Astrocyte (in vitro differentiated cells and primary cell): ENCODE measurements at regions not wholly inside any gene's neighbourhood (a gene's known extent, or its start where the extent isn't known, plus 50 kb on each side); places are given as distances from the start of the nearest gene placed in this dataset.

Experiments used
- DNase-seq: peaks from one replicate; pipeline ENCODE4 v3.0.0-alpha.2; 2010; ENCODE audit warnings: low read depth
- FAIRE-seq: peaks from 2 replicates; lab custom pipeline; 2011; peaks lifted over from hg19 to GRCh38; lab: Jason Lieb, UNC
- H2AFZ ChIP-seq: 2 replicates; pipeline ENCODE4 v1.6.0; 2012; ENCODE audit warnings: low read depth, low read length, inconsistent platforms
- H3K27ac ChIP-seq: 2 replicates; pipeline ENCODE4 v1.5.1; 2011; ENCODE audit warnings: low read depth, low read length, inconsistent platforms
- H3K27me3 ChIP-seq: 2 replicates; pipeline ENCODE4 v1.6.0; 2011; ENCODE audit warnings: low read length, inconsistent platforms; ENCODE audit not compliant: insufficient read depth
- H3K36me3 ChIP-seq: 2 replicates; pipeline ENCODE4 v1.5.1; 2011; ENCODE audit warnings: low read length, inconsistent platforms; ENCODE audit not compliant: insufficient read depth
- H3K4me1 ChIP-seq: 2 replicates; pipeline ENCODE4 v1.5.1; 2011; ENCODE audit warnings: low read length, inconsistent platforms; ENCODE audit not compliant: insufficient read depth
- H3K4me2 ChIP-seq: 2 replicates; pipeline ENCODE4 v1.6.0; 2012; ENCODE audit warnings: low read length, inconsistent platforms
- H3K4me3 ChIP-seq: 2 replicates; pipeline ENCODE4 v1.5.1; 2011; ENCODE audit warnings: low read depth, mild to moderate bottlenecking, low read length, inconsistent platforms; ENCODE audit not compliant: insufficient read depth
- H3K79me2 ChIP-seq: 2 replicates; pipeline ENCODE4 v1.6.0; 2012; ENCODE audit warnings: mild to moderate bottlenecking, low read length, inconsistent platforms; ENCODE audit not compliant: insufficient read depth
- H3K9ac ChIP-seq: 2 replicates; pipeline ENCODE4 v1.6.0; 2012; ENCODE audit warnings: mild to moderate bottlenecking, low read length, inconsistent platforms
- H3K9me3 ChIP-seq: 2 replicates; pipeline ENCODE4 v1.5.1; 2012; ENCODE audit warnings: low read depth, mild to moderate bottlenecking, low read length, inconsistent platforms; ENCODE audit not compliant: insufficient read depth
- H4K20me1 ChIP-seq: 2 replicates; pipeline ENCODE4 v1.6.0; 2012; ENCODE audit warnings: low read length, inconsistent platforms; ENCODE audit not compliant: insufficient read depth
- H3K27ac Mint-ChIP-seq: one replicate; pipeline ENCODE4 v1.8.0; 2021; ENCODE audit warnings: mild to moderate bottlenecking, mixed read lengths; ENCODE audit not compliant: unreplicated experiment
- H3K27me3 Mint-ChIP-seq: one replicate; pipeline ENCODE4 v1.8.0; 2021; ENCODE audit warnings: low read depth, mixed read lengths; ENCODE audit not compliant: unreplicated experiment
- H3K36me3 Mint-ChIP-seq: one replicate; pipeline ENCODE4 v1.8.0; 2021; ENCODE audit warnings: low read depth, mixed read lengths; ENCODE audit not compliant: unreplicated experiment
- H3K4me1 Mint-ChIP-seq: one replicate; pipeline ENCODE4 v1.8.0; 2021; ENCODE audit warnings: low read depth, mixed read lengths; ENCODE audit not compliant: unreplicated experiment
- H3K4me3 Mint-ChIP-seq: one replicate; pipeline ENCODE4 v1.8.0; 2021; ENCODE audit warnings: mild to moderate bottlenecking, moderate library complexity, mixed read lengths; ENCODE audit not compliant: unreplicated experiment
- H3K9me3 Mint-ChIP-seq: one replicate; pipeline ENCODE4 v1.8.0; 2021; ENCODE audit warnings: mild to moderate bottlenecking, mixed read lengths; ENCODE audit not compliant: unreplicated experiment
- EZH2 ChIP-seq: IDR thresholded peaks from 2 replicates; pipeline ENCODE4 v1.6.1; 2012; ENCODE audit warnings: mild to moderate bottlenecking, low read length, inconsistent platforms; ENCODE audit not compliant: insufficient read depth
- TF ChIP-seq, protein P1 (sequence below): IDR thresholded peaks from 2 replicates; pipeline ENCODE4 v1.5.1; 2011; ENCODE audit warnings: low read depth, mild to moderate bottlenecking, inconsistent platforms, low read length, moderate library complexity; ENCODE audit not compliant: insufficient read depth

DNA sequence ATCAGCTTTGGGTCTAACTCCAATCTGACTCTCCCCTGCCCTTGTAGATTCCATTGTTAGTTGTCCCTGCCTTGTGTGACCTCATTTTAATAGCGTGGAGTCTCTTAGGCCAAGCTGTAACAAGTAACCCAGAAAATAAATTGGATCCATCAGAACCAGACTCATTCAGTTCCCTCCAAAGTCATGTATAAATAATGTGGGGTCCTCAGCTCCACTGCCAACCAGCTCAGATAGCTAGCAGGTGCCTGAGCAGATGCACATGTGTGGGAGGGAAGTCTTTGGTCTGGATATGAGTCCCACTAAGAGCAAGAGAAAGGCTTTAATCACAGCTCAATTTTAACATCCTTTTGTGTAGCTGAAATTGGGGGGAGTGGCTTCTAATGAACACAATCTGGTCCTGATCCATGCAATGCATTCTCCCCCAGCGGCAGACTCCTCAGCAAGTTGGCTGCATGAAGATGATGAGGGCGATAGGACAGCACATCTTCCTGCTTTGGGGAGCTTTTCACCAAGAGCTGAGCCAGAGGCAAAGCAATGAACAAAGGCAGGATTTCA, 151.6 kb downstream of the ABCC12 start:
- H3K9me3 Mint-ChIP-seq, result no peaks in the 10 kb centered on the region
- Histone ChIP-seq H3K36me3 (no peaks in the 10 kb centered on the region), H3K9me3 (no peaks in the 10 kb centered on the region), H3K27ac (no peak overlapping the region), H3K4me2 (no peak overlapping the region), H3K9ac (no peak overlapping the region), H4K20me1 (no peaks in the 10 kb centered on the region), H3K27me3 (no peaks in the 10 kb centered on the region), H3K79me2 (no peaks in the 10 kb centered on the region), H3K4me3 (no peak overlapping the region), H2AFZ (no peak overlapping the region), H3K4me1 (no peaks in the 10 kb centered on the region)
- no peaks in the 10 kb centered on the region for H3K4me1 Mint-ChIP-seq
- H3K27ac Mint-ChIP-seq, result no peak overlapping the region
- H3K27me3 Mint-ChIP-seq, result peaks cover 4% of the 10 kb centered on the region
- H3K4me3 Mint-ChIP-seq, result no peak overlapping the region
- TF ChIP-seq, protein P1, sequence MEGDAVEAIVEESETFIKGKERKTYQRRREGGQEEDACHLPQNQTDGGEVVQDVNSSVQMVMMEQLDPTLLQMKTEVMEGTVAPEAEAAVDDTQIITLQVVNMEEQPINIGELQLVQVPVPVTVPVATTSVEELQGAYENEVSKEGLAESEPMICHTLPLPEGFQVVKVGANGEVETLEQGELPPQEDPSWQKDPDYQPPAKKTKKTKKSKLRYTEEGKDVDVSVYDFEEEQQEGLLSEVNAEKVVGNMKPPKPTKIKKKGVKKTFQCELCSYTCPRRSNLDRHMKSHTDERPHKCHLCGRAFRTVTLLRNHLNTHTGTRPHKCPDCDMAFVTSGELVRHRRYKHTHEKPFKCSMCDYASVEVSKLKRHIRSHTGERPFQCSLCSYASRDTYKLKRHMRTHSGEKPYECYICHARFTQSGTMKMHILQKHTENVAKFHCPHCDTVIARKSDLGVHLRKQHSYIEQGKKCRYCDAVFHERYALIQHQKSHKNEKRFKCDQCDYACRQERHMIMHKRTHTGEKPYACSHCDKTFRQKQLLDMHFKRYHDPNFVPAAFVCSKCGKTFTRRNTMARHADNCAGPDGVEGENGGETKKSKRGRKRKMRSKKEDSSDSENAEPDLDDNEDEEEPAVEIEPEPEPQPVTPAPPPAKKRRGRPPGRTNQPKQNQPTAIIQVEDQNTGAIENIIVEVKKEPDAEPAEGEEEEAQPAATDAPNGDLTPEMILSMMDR, result no peak
- TF ChIP-seq EZH2, result no peak
- DNase-seq (no peak), FAIRE-seq (no peak)
- H3K36me3 Mint-ChIP-seq, result no peaks in the 10 kb centered on the region

DNA sequence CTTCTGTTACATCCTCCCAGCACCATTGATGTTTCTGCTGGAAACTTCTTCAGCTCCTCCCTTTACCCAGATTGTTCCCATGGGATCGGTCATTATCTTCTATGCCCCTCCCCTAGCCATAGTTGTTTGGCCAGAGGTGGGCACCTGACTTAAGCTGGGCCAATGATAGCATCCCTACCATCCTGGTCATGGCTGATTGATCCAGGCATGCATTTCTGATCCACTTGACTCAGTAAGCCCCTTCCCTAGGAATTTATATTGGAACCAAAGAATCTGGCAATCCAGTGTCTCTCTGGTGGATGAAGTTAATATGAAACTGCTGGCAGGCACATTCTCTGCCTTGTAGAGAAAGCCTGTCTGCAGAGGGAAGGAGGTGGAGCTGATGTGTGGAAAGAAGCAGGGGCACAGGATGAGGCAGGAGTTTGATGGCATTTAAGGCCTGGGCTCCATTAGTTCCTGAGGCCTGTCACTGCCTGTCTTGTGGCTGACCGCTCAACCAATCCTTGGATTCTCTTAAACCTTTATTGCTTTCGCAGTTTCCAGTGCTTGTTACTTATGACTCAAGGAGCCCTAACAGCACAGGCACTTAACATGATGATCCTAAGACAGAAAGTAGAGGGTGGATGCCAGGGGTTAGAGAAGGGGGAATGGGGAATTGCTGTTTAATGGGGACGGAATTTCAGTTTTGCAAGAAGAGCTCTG, 152.4 kb downstream of the ABCC12 start:
- Histone ChIP-seq H3K27ac (no peak overlapping the region), H3K36me3 (no peaks in the 10 kb centered on the region), H3K79me2 (no peaks in the 10 kb centered on the region), H3K27me3 (no peaks in the 10 kb centered on the region), H3K4me1 (no peaks in the 10 kb centered on the region), H3K9ac (no peak overlapping the region), H3K9me3 (no peaks in the 10 kb centered on the region), H3K4me2 (no peak overlapping the region), H4K20me1 (no peaks in the 10 kb centered on the region), H2AFZ (no peak overlapping the region), H3K4me3 (no peak overlapping the region)
- FAIRE-seq, result no peak
- Mint-ChIP-seq H3K4me3 (no peak overlapping the region), H3K27me3 (peaks cover 5% of the 10 kb centered on the region), H3K9me3 (no peaks in the 10 kb centered on the region), H3K27ac (no peak overlapping the region), H3K4me1 (no peaks in the 10 kb centered on the region), H3K36me3 (no peaks in the 10 kb centered on the region)
- DNase-seq, result no peak
- TF ChIP-seq EZH2, result no peak
- TF ChIP-seq, protein P1, result no peak

DNA sequence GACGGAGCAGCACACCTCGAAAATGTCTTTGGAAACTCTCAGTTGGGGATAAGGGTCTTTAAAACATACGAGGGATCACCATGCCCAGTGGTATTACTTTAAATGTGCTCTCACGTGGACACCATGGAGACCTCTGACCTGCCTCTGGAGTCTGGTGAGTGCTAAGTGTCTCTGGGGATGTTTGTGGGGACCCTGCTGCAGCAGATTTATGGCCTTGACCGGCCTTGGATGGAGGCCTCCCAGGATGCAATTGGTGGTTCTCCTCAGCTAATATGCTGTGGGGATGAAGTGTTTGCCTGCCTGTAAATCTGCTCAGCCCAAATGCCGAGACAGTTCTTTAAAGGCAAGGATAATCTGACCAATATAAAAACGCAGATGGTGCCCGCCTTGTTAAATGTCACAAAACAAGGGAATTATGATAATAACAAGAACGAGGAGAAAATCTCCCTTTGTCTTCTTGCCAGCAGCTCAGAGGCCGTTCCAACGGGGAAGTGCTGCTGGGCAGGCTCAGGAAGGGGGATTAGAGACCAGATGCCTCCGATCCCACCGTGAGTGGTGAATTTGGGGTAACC, 154.4 kb downstream of the ABCC12 start:
- Mint-ChIP-seq H3K36me3 (no peaks in the 10 kb centered on the region), H3K4me3 (no peak overlapping the region), H3K4me1 (no peaks in the 10 kb centered on the region), H3K27ac (no peak overlapping the region), H3K9me3 (no peaks in the 10 kb centered on the region), H3K27me3 (peaks cover 1% of the 10 kb centered on the region)
- no peak for TF ChIP-seq EZH2
- TF ChIP-seq, protein P1, result no peak
- Histone ChIP-seq H3K36me3 (no peaks in the 10 kb centered on the region), H3K9me3 (no peaks in the 10 kb centered on the region), H4K20me1 (no peaks in the 10 kb centered on the region), H3K9ac (no peak overlapping the region), H3K79me2 (no peaks in the 10 kb centered on the region), H2AFZ (no peak overlapping the region), H3K4me1 (no peaks in the 10 kb centered on the region), H3K27ac (no peak overlapping the region), H3K27me3 (no peaks in the 10 kb centered on the region), H3K4me2 (no peak overlapping the region), H3K4me3 (no peak overlapping the region)
- DNase-seq, result no peak
- FAIRE-seq, result no peak
